A549 (cell line): ENCODE measurements at regions not wholly inside any gene's neighbourhood (a gene's known extent, or its start where the extent isn't known, plus 50 kb on each side); places are given as distances from the start of the nearest gene placed in this dataset.

Experiments used
- ATAC-seq, 2 experiments: fragments of 200-7000 bp in 1 of 2; fragments of >200 bp in 1 of 2; cut with Nextera tagmentation in 1 of 2; cut with Tn5 transposase in 1 of 2; 3 replicates each; pipeline versions ENCODE4 v1.8.0 to v1.9.1; 2018 to 2020; ENCODE audit warnings: mild to moderate bottlenecking in 1 of 2, moderate library complexity in 1 of 2
- CTCF ChIA-PET: fragments of 300-600 bp; sonication (Branson Sonifier 250); formaldehyde crosslinking; extraction: SDS; loops from one replicate; lab custom pipeline; 2021; ENCODE audit warnings: antibody characterized with exemption, inconsistent platforms; lab: Yijun Ruan, JAX
- POLR2A ChIA-PET: fragments of 350-600 bp; formaldehyde crosslinking; extraction: SDS; loops from one replicate; lab custom pipeline; 2021; ENCODE audit warnings: antibody characterized with exemption, inconsistent platforms; lab: Yijun Ruan, JAX
- DNase-seq, 2 experiments: peaks; one replicate each; pipeline versions ENCODE4 v3.0.0 to v3.0.0-alpha.2; 2011 to 2016; ENCODE audit warnings: low read depth in 1 of 2, low spot score in 1 of 2
- FAIRE-seq: peaks from 2 replicates; lab custom pipeline; 2011; peaks lifted over from hg19 to GRCh38; lab: Jason Lieb, UNC
- H3K27ac ChIP-seq, 2 experiments: fragments of >200 bp; sonication (Bioruptor Twin); formaldehyde crosslinking; 3 replicates each; pipeline ENCODE4 v1.5.1; 2016 to 2017
- H3K4me1 ChIP-seq: fragments of >200 bp; sonication (Bioruptor Twin); formaldehyde crosslinking; 3 replicates; pipeline ENCODE4 v1.6.1; 2016
- H3K4me2 ChIP-seq: fragments of >200 bp; sonication (Bioruptor Twin); formaldehyde crosslinking; 3 replicates; pipeline ENCODE4 v1.6.1; 2016
- H3K4me3 ChIP-seq: fragments of >200 bp; sonication (Bioruptor Twin); formaldehyde crosslinking; 3 replicates; pipeline ENCODE4 v1.5.1; 2016
- H3K9me3 ChIP-seq: fragments of >200 bp; sonication (Bioruptor Twin); formaldehyde crosslinking; 3 replicates; pipeline ENCODE4 v1.6.1; 2016
- BCL3 ChIP-seq: fragments of >200 bp; sonication (Bioruptor Twin); formaldehyde crosslinking; IDR thresholded peaks from 3 replicates; pipeline ENCODE4 v1.6.1; 2016
- BHLHE40 ChIP-seq: IDR thresholded peaks from 2 replicates; pipeline ENCODE4 v1.6.1; 2012; ENCODE audit warnings: low read depth, low read length, inconsistent platforms
- CBX2 ChIP-seq: fragments of 200-600 bp; sonication (generic); IDR thresholded peaks from 2 replicates; pipeline ENCODE4 v1.6.1; 2016; ENCODE audit warnings: low read depth, mild to moderate bottlenecking, borderline replicate concordance
- CBX8 ChIP-seq: fragments of 200-600 bp; sonication (generic); IDR thresholded peaks from 2 replicates; pipeline ENCODE4 v1.6.1; 2016
- EHMT2 ChIP-seq: fragments of 200-600 bp; sonication (generic); IDR thresholded peaks from 2 replicates; pipeline ENCODE4 v1.6.1; 2016; ENCODE audit warnings: antibody characterized with exemption, low read depth, mild to moderate bottlenecking, moderate library complexity
- ELK1 ChIP-seq: fragments of 150-350 bp; IDR thresholded peaks from 2 replicates; pipeline ENCODE4 v1.6.1; 2014; ENCODE audit warnings: low read depth, mild to moderate bottlenecking, low read length
- HDAC2 ChIP-seq: fragments of 200-600 bp; sonication (generic); IDR thresholded peaks from 2 replicates; pipeline ENCODE4 v1.6.1; 2016
- HEYL ChIP-seq: fragments of 250-450 bp; sonication (Bioruptor Pico); IDR thresholded peaks from 2 replicates; pipeline ENCODE4 v1.8.0; 2021; ENCODE audit warnings: mild to moderate bottlenecking, moderate library complexity
- HOXB13 ChIP-seq: fragments of 250-450 bp; sonication (Bioruptor Pico); IDR thresholded peaks from 2 replicates; pipeline ENCODE4 v1.5.0; 2020; ENCODE audit warnings: low read depth, mild to moderate bottlenecking, moderate library complexity
- JUNB ChIP-seq: fragments of >200 bp; sonication (Bioruptor Twin); formaldehyde crosslinking; IDR thresholded peaks from 2 replicates; pipeline ENCODE4 v1.6.1; 2016
- KDM5A ChIP-seq: fragments of 200-600 bp; sonication (generic); IDR thresholded peaks from 2 replicates; pipeline ENCODE4 v1.6.1; 2016; ENCODE audit warnings: antibody characterized with exemption, mild to moderate bottlenecking
- MAFK ChIP-seq: fragments of 450-650 bp; IDR thresholded peaks from 2 replicates; pipeline ENCODE4 v1.6.1; 2014; ENCODE audit not compliant: partially characterized antibody
- MYC ChIP-seq: IDR thresholded peaks from 2 replicates; pipeline ENCODE4 v1.6.1; 2012; ENCODE audit warnings: mild to moderate bottlenecking, inconsistent platforms, low read length, improper control_type of control experiment, borderline replicate concordance
- NFE2L2 ChIP-seq: fragments of 150-350 bp; conservative IDR thresholded peaks from 2 replicates; pipeline ENCODE4 v1.6.1; 2014; ENCODE audit warnings: low read length
- NR3C1 ChIP-seq: fragments of >200 bp; sonication (Bioruptor Twin); formaldehyde crosslinking; IDR thresholded peaks from 3 replicates; pipeline ENCODE4 v1.6.1; 2017
- PHF8 ChIP-seq: fragments of 200-600 bp; sonication (generic); IDR thresholded peaks from 2 replicates; pipeline ENCODE4 v1.6.1; 2016; ENCODE audit warnings: low read depth, mild to moderate bottlenecking, antibody characterized with exemption, moderate library complexity, borderline replicate concordance
- RARB ChIP-seq: fragments of 250-450 bp; sonication (Bioruptor Pico); IDR thresholded peaks from 2 replicates; pipeline ENCODE4 v1.8.0; 2021; ENCODE audit warnings: mild to moderate bottlenecking, moderate library complexity
- SMC3 ChIP-seq: fragments of >200 bp; sonication (Bioruptor Twin); formaldehyde crosslinking; IDR thresholded peaks from 3 replicates; pipeline ENCODE4 v1.6.1; 2018; ENCODE audit warnings: inconsistent platforms
- TFCP2L1 ChIP-seq: fragments of 250-450 bp; sonication (Bioruptor Pico); IDR thresholded peaks from 2 replicates; pipeline ENCODE4 v1.5.0; 2021; ENCODE audit warnings: mild to moderate bottlenecking
- TP53 ChIP-seq: fragments of 250-450 bp; sonication (Bioruptor Pico); IDR thresholded peaks from 2 replicates; pipeline ENCODE4 v1.5.0; 2021; ENCODE audit warnings: mild to moderate bottlenecking, moderate library complexity
- USF2 ChIP-seq: fragments of 450-650 bp; IDR thresholded peaks from 2 replicates; pipeline ENCODE4 v1.6.1; 2014; ENCODE audit warnings: antibody characterized with exemption
- ZC3H11A ChIP-seq: fragments of 450-650 bp; IDR thresholded peaks from 2 replicates; pipeline ENCODE4 v1.6.1; 2014; ENCODE audit warnings: antibody characterized with exemption, mild to moderate bottlenecking
- ZSCAN20 ChIP-seq: fragments of 250-450 bp; sonication (Bioruptor Pico); IDR thresholded peaks from 2 replicates; pipeline ENCODE4 v1.8.0; 2022; ENCODE audit warnings: mild to moderate bottlenecking, moderate library complexity
- WGBS: methylation state at CpG from one replicate; pipeline ENCODE4 v1.1.6; 2017; ENCODE audit errors: missing lambda C conversion rate; 5-methylcytosine and 5-hydroxymethylcytosine counted together

- TF ChIP-seq HEYL (CRISPR knock-in tag): no peak
- TF ChIP-seq HOXB13: no peak
- TF ChIP-seq ZC3H11A: no peak
- TF ChIP-seq TFCP2L1 (CRISPR knock-in tag): no peak
- TF ChIP-seq MYC: no peak
- no peak for TF ChIP-seq MAFK
- TF ChIP-seq JUNB: no peak
- Histone ChIP-seq H3K27ac (no peak overlapping the region), H3K4me2 (no peak overlapping the region), H3K9me3 (no peaks in the 10 kb centered on the region), H3K4me3 (no peak overlapping the region), H3K4me1 (peaks cover 2% of the 10 kb centered on the region; the same call in 1 of the 3 replicates)
- FAIRE-seq (no peak), DNase-seq (no peak), ATAC-seq (no peak)
- POLR2A ChIA-PET: no interaction called here
- 25% methylated on average over 1 of the region's 1 CpG for WGBS
- CTCF ChIA-PET: no interaction called here
Measured at GRCh38 chr18:73355121-73355520, 487.3 kb upstream of the NETO1 start.

- ATAC-seq (no peak; a peak in 1 of 6 replicates), DNase-seq (no peak), FAIRE-seq (no peak)
- no peaks in the 10 kb centered on the region for H3K9me3 ChIP-seq
- CTCF ChIA-PET: no interaction called here
- TF ChIP-seq EHMT2 (no peak), USF2 (no peak), NR3C1 (no peak), CBX8 (no peak), ELK1 (no peak), MAFK (no peak), HOXB13 (no peak), NFE2L2 (no peak), PHF8 (no peak), RARB (CRISPR knock-in tag) (no peak), TP53 (CRISPR knock-in tag) (no peak), MYC (no peak), BHLHE40 (no peak), SMC3 (no peak), CBX2 (no peak), HDAC2 (no peak), TFCP2L1 (CRISPR knock-in tag) (no peak), BCL3 (no peak), ZSCAN20 (no peak), KDM5A (no peak)
- POLR2A ChIA-PET: no interaction called here
- H3K27ac ChIP-seq: no peak overlapping the region
- H3K4me1 ChIP-seq: peaks cover 2% of the 10 kb centered on the region; the same call in 1 of the 3 replicates
- no peak overlapping the region for H3K4me2 ChIP-seq
- no peak overlapping the region for H3K4me3 ChIP-seq
- 29% methylated on average over 1 of the region's 1 CpG for WGBS
Measured at GRCh38 chr18:73352546-73352945, 484.8 kb upstream of the NETO1 start.
